GM18951 (cell line): ENCODE measurements at regions not wholly inside any gene's neighbourhood (a gene's known extent, or its start where the extent isn't known, plus 50 kb on each side); places are given as distances from the start of the nearest gene placed in this dataset.

Source experiments
- POLR2A ChIP-seq: IDR thresholded peaks from 4 replicates; pipeline ENCODE4 v1.6.1; 2011; ENCODE audit warnings: mild to moderate bottlenecking; ENCODE audit not compliant: insufficient read length, insufficient read depth; ENCODE audit errors: extremely low read depth
- in situ Hi-C: fragments of 300-500 bp; cut with MboI; formaldehyde crosslinking; loops from one replicate; pipeline ENCODE4 v1.12.0; 2022; ENCODE audit warnings: low sequenced_read_pairs, mixed read lengths, inconsistent platforms; ENCODE audit not compliant: unreplicated experiment

GRCh38 chr1:193433599-193433998 lies 247.2 kb upstream of the B3GALT2 start:
- in situ Hi-C loops, result no loop called here
- TF ChIP-seq POLR2A, result no peak

DNA sequence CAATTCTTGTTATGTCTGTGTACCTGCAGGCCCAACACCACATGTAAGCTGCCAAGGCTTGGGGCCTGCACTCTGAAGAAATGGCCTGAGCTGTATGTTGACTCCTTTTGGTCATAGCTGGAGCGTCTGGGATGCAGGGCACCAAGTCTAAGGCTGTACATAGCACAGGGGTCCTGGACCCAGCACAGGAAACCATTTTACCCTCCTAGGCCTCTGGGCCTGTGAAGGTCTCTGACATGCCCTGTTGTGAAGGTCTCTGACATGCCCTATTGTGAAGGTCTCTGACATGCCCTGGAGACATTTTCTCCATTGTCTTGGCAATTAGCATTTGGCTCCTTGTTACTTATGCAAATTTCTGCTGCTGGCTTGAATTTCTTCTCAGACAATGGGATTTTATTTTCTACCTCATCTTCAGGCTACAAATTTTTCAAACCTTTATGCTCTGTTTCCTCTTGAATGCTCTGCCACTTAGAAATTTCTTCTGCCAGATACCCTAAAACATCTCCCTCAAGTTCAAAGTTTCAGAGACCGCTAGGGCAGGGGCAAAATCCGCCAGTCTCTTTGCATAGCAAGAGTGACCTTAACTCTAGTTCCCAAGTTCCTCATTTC lies 246.7 kb upstream of the B3GALT2 start:
- in situ Hi-C loops, result no loop called here
- no peak for TF ChIP-seq POLR2A

DNA sequence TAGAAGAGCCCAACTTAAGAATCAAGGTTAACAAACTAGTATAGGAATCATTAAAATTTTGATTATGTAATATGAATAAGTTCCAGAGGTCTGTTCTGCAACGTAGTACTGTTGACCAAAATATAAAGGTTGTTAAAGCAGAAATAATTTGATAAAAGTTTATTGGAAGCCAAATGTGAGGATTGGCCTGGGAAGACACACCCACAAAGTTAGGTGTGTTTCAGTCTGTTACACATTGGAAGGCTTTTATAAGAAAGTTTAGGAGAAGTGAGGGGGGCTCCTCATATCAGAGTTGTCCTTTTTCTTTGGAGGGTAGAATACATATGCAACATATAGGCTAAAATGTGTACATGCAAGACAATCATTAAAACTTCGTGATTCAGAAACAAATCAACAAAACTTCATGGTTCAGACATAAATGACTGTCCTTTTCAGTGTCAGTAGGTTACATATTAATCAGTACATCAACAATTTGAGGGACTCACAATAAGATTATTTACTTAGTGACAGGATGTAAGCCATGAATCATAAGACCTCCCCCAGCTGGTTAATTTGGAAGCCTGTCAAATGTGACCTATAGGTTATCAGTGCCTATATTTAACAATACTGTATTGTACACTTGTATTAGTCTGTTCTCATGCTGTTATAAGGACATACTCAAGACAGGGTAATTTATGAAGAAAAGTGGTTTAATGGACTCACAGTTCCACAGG lies 245.0 kb upstream of the B3GALT2 start:
- no peak for TF ChIP-seq POLR2A
- in situ Hi-C loops, result no loop called here

DNA sequence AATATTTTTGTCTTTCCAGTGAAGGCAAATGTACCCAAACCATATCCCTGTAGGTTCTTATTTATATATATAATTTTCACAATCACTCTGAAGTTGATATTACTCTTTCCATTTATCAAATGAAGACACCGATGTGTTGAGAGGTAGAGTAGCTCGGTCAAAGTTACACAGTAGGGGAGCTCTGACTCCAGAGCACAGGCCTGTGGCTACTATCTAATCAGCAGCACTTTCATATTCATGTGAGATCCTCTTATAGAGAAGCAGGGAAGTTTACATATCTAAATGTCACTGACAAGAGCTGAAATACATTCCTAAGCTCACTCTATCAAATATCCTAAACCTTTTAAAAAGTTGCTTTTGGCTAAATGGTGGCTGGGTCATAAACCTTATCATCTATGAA lies 241.1 kb upstream of the B3GALT2 start:
- no peak for TF ChIP-seq POLR2A
- in situ Hi-C loops, result no loop called here

DNA sequence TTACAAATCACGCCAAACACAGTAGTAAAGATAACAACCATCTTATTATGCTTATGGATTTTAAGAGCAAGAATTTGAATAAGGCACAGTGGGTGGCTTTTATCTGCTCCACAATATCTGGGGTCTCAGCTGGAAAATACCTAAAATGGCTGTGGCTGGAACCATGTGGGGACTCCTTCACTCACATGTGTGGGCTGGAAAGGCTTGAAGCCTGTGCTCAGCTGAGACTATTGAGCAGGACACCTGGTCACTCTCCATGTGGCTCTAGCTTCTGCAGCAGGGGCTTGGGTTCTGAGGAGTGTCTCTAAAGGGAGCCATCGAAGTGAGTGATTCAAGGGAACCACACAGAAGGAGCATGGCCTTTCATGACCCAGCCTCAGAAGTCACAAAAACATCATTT lies 239.6 kb upstream of the B3GALT2 start:
- in situ Hi-C loops, result no loop called here
- no peak for TF ChIP-seq POLR2A

GRCh38 chr1:193421487-193421886 lies 235.1 kb upstream of the B3GALT2 start:
- TF ChIP-seq POLR2A, result no peak
- in situ Hi-C loops, result loop anchor here (25.0 kb wide), 1 partner anchor 866 kb away; no protein-coding TSS in a partner anchor

DNA sequence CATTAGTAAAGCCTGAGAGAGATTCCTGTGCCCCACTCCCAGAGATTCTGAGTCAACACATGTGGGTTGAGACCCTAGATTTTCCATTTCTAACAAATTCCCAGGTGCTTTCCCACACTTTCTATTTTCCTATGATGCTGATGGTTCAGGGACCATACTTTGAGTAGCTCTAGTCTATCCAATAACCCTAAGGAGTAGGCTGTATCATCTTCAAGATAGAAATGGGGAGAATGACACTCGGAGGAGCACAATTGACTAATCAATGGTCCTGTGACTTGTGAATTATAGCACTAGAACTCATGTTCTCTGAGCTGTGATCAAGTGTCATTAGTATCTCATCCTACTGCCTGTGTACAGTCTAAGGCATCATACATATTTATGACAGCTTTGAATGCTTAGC lies 232.9 kb upstream of the B3GALT2 start:
- in situ Hi-C loops, result loop anchor here (25.0 kb wide), 1 partner anchor 868 kb away; no protein-coding TSS in a partner anchor
- TF ChIP-seq POLR2A, result no peak

GRCh38 chr1:193418745-193419058 lies 232.3 kb upstream of the B3GALT2 start:
- in situ Hi-C loops, result loop anchor here (25.0 kb wide), 1 partner anchor 869 kb away; no protein-coding TSS in a partner anchor
- TF ChIP-seq POLR2A, result no peak

GRCh38 chr1:193417945-193418744 lies 231.7 kb upstream of the B3GALT2 start:
- in situ Hi-C loops, result loop anchor here (25.0 kb wide), 1 partner anchor 869 kb away; no protein-coding TSS in a partner anchor
- no peak for TF ChIP-seq POLR2A

- no peak for TF ChIP-seq POLR2A
- in situ Hi-C loops, result loop anchor here (25.0 kb wide), 1 partner anchor 870 kb away; no protein-coding TSS in a partner anchor
Observed at GRCh38 chr1:193417403-193417802, 231.0 kb upstream of the B3GALT2 start.

- in situ Hi-C loops, result loop anchor here (25.0 kb wide), 1 partner anchor 871 kb away; no protein-coding TSS in a partner anchor
- TF ChIP-seq POLR2A, result no peak
Observed at GRCh38 chr1:193416226-193417024, 230.0 kb upstream of the B3GALT2 start.

DNA sequence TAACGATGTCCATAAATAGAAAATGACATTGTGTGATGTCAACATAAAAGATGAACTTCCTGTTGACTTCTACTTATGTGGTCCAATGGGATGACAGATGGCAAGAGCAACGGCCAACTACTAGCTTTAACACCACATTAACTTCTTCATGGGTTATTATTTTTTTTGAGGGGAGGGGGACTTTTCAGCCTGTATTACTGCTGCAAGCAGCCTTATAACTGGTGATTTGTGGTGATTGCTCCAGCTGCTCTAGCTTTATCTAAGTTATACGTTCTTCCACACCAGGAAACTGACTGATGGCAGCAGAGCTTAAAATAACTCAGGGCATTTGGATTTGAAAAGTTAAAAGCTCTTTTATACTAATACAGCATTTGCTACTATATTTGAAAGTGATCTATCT lies 228.8 kb upstream of the B3GALT2 start:
- in situ Hi-C loops, result loop anchor here (25.0 kb wide), 1 partner anchor 872 kb away; no protein-coding TSS in a partner anchor
- TF ChIP-seq POLR2A, result no peak
